CD8-positive, alpha-beta memory T cell (primary cell): ENCODE measurements at regions not wholly inside any gene's neighbourhood (a gene's known extent, or its start where the extent isn't known, plus 50 kb on each side); places are given as distances from the start of the nearest gene placed in this dataset.

Experiments
- CTCF ChIA-PET: fragments of 350-600 bp; sonication (Branson Sonifier 250); formaldehyde crosslinking; loops from one replicate; lab custom pipeline; 2021; ENCODE audit warnings: antibody characterized with exemption; lab: Charles Lee
- POLR2A ChIA-PET: fragments of 350-600 bp; sonication (Branson Sonifier 250); formaldehyde crosslinking; loops from one replicate; lab custom pipeline; 2021; ENCODE audit warnings: antibody characterized with exemption; lab: Charles Lee
- DNase-seq, 5 donors: peaks; one replicate each; pipeline versions ENCODE4 v3.0.0 to v3.0.0-alpha.2; 2020 to 2022; ENCODE audit warnings: mixed read lengths in 1 of 5
- H3K27ac ChIP-seq: one replicate; pipeline ENCODE4 v1.7.0; 2013; ENCODE audit warnings: low read depth, mild to moderate bottlenecking, low read length, moderate library complexity
- H3K27me3 ChIP-seq: 2 replicates; pipeline ENCODE4 v1.7.0; 2013; ENCODE audit warnings: low read length, mild to moderate bottlenecking; ENCODE audit not compliant: insufficient read depth, poor library complexity, severe bottlenecking
- H3K36me3 ChIP-seq: 2 replicates; pipeline ENCODE4 v1.7.0; 2013; ENCODE audit warnings: mild to moderate bottlenecking, low read length, moderate library complexity; ENCODE audit not compliant: insufficient read depth
- H3K4me1 ChIP-seq: 2 replicates; pipeline ENCODE4 v1.7.0; 2013; ENCODE audit warnings: mild to moderate bottlenecking, low read length, moderate library complexity; ENCODE audit not compliant: insufficient read depth
- H3K4me3 ChIP-seq: 2 replicates; pipeline ENCODE4 v1.7.0; 2013; ENCODE audit warnings: mild to moderate bottlenecking, low read length
- H3K9me3 ChIP-seq: 2 replicates; pipeline ENCODE4 v1.7.0; 2013; ENCODE audit warnings: mild to moderate bottlenecking, low read length
- H3K27ac Mint-ChIP-seq, 8 donors: one replicate each; pipeline ENCODE4 v1.8.0; 2020 to 2021; ENCODE audit warnings: mixed read lengths in 8 of 8, mild to moderate bottlenecking in 6 of 8, inconsistent platforms in 3 of 8, moderate library complexity in 3 of 8
- H3K27me3 Mint-ChIP-seq, 2 donors: one replicate each; pipeline ENCODE4 v1.8.0; 2020 to 2021; ENCODE audit warnings: mixed read lengths in 2 of 2, mild to moderate bottlenecking in 1 of 2, moderate library complexity in 1 of 2
- H3K36me3 Mint-ChIP-seq, 3 donors: one replicate each; pipeline ENCODE4 v1.8.0; 2020 to 2021; ENCODE audit warnings: mixed read lengths in 3 of 3, inconsistent platforms in 1 of 3, mild to moderate bottlenecking in 1 of 3
- H3K4me1 Mint-ChIP-seq, 3 donors: one replicate each; pipeline ENCODE4 v1.8.0; 2020 to 2021; ENCODE audit warnings: mixed read lengths in 3 of 3, inconsistent platforms in 1 of 3, mild to moderate bottlenecking in 1 of 3
- H3K4me3 Mint-ChIP-seq, 7 donors: one replicate each; pipeline ENCODE4 v1.8.0; 2020 to 2021; ENCODE audit warnings: mixed read lengths in 7 of 7, mild to moderate bottlenecking in 6 of 7, moderate library complexity in 4 of 7, inconsistent platforms in 2 of 7
- H3K9me3 Mint-ChIP-seq, 5 donors: one replicate each; pipeline ENCODE4 v1.8.0; 2020 to 2022; ENCODE audit warnings: mixed read lengths in 5 of 5, mild to moderate bottlenecking in 3 of 5, moderate library complexity in 2 of 5, inconsistent platforms in 1 of 5

- Histone ChIP-seq H3K4me3 (no peak overlapping the region), H3K27ac (no peak overlapping the region), H3K36me3 (no peaks in the 10 kb centered on the region), H3K4me1 (no peaks in the 10 kb centered on the region), H3K9me3 (no peaks in the 10 kb centered on the region), H3K27me3 (no peaks in the 10 kb centered on the region)
- POLR2A ChIA-PET: no interaction called here
- Mint-ChIP-seq H3K36me3 (no peaks in the 10 kb centered on the region), H3K27ac (no peak overlapping the region), H3K4me3 (no peak overlapping the region), H3K4me1 (no peaks in the 10 kb centered on the region), H3K9me3 (peaks cover 0 to 31% (median 2%) of the 10 kb centered on the region in 5 donors), H3K27me3 (peaks cover 0 to 1% of the 10 kb centered on the region in 2 donors)
- CTCF ChIA-PET: no interaction called here
- no peak for DNase-seq
Measured at GRCh38 chr10:2459713-2460112, 607.6 kb upstream of the PFKP start.

GRCh38 chr10:2456834-2457233 is 610.5 kb upstream of the PFKP start:
- POLR2A ChIA-PET: no interaction called here

GRCh38 chr10:2445370-2445769 is 622.0 kb upstream of the PFKP start:
- Histone ChIP-seq H3K9me3 (no peaks in the 10 kb centered on the region), H3K4me1 (no peaks in the 10 kb centered on the region), H3K36me3 (no peaks in the 10 kb centered on the region), H3K4me3 (no peak overlapping the region), H3K27me3 (no peaks in the 10 kb centered on the region), H3K27ac (no peak overlapping the region)
- Mint-ChIP-seq H3K27ac (no peak overlapping the region), H3K4me1 (no peaks in the 10 kb centered on the region), H3K4me3 (no peak overlapping the region), H3K36me3 (no peaks in the 10 kb centered on the region), H3K27me3 (peaks cover 0 to 5% of the 10 kb centered on the region in 2 donors), H3K9me3 (peaks cover 0 to 18% (median 4%) of the 10 kb centered on the region in 5 donors)
- CTCF ChIA-PET: no interaction called here
- DNase-seq: no peak
- POLR2A ChIA-PET: no interaction called here

More at GRCh38 chr10:2456834-2457233, 610.5 kb upstream of the PFKP start:
- Histone ChIP-seq H3K4me1 (no peaks in the 10 kb centered on the region), H3K4me3 (no peak overlapping the region), H3K9me3 (no peaks in the 10 kb centered on the region), H3K27me3 (no peaks in the 10 kb centered on the region), H3K36me3 (no peaks in the 10 kb centered on the region), H3K27ac (no peak overlapping the region)
- no peaks in the 10 kb centered on the region for H3K36me3 Mint-ChIP-seq
- H3K4me1 Mint-ChIP-seq: no peaks in the 10 kb centered on the region
- H3K27ac Mint-ChIP-seq: no peak overlapping the region
- DNase-seq: no peak
- H3K9me3 Mint-ChIP-seq: peaks cover 0 to 30% (median 2%) of the 10 kb centered on the region in 5 donors
- no peaks in the 10 kb centered on the region for H3K27me3 Mint-ChIP-seq
- no peak overlapping the region for H3K4me3 Mint-ChIP-seq
- CTCF ChIA-PET: no interaction called here

- no peaks in the 10 kb centered on the region for H3K36me3 Mint-ChIP-seq
- Histone ChIP-seq H3K4me1 (no peaks in the 10 kb centered on the region), H3K27me3 (no peaks in the 10 kb centered on the region), H3K36me3 (no peaks in the 10 kb centered on the region), H3K4me3 (no peak overlapping the region), H3K9me3 (no peaks in the 10 kb centered on the region), H3K27ac (no peak overlapping the region)
- ChIA-PET POLR2A (no interaction called here), CTCF (no interaction called here)
- H3K27me3 Mint-ChIP-seq: peaks cover 0 to 3% of the 10 kb centered on the region in 2 donors
- peaks cover 0 to 12% (median 5%) of the 10 kb centered on the region in 5 donors for H3K9me3 Mint-ChIP-seq
- H3K27ac Mint-ChIP-seq: no peak overlapping the region
- DNase-seq: no peak
- no peak overlapping the region for H3K4me3 Mint-ChIP-seq
- H3K4me1 Mint-ChIP-seq: no peaks in the 10 kb centered on the region
Measured at GRCh38 chr10:2439983-2440382, 627.4 kb upstream of the PFKP start.

DNA sequence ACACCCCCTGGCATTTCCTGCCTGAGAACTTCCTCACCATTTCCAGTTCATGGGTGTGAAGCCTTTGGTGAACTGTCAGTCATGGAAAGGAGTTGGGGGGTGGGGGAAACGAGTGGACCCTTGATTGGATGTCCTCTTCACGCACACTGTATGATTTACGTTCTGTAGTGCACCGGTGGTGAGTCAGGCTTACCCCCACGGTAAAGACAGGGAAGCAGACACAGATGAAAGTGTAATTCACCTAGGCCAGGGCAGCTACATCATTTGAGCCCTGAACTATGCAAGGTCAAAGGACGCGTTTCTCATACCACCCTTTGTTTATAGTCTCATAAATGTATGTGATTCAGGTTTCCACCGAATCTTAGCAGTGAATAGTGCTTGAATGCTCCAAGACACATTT is 628.3 kb upstream of the PFKP start:
- no peaks in the 10 kb centered on the region for H3K27me3 ChIP-seq
- no peaks in the 10 kb centered on the region for H3K9me3 ChIP-seq
- H3K27me3 Mint-ChIP-seq: peaks cover 0 to 5% of the 10 kb centered on the region in 2 donors
- no peaks in the 10 kb centered on the region for H3K4me1 Mint-ChIP-seq
- POLR2A ChIA-PET: no interaction called here
- DNase-seq: no peak
- no peaks in the 10 kb centered on the region for H3K36me3 ChIP-seq
- no peaks in the 10 kb centered on the region for H3K4me1 ChIP-seq
- H3K4me3 ChIP-seq: no peak overlapping the region
- H3K4me3 Mint-ChIP-seq: no peak overlapping the region
- H3K9me3 Mint-ChIP-seq: peaks cover 0 to 17% (median 12%) of the 10 kb centered on the region in 5 donors
- no peak overlapping the region for H3K27ac Mint-ChIP-seq
- H3K27ac ChIP-seq: no peak overlapping the region
- CTCF ChIA-PET: no interaction called here
- no peaks in the 10 kb centered on the region for H3K36me3 Mint-ChIP-seq

DNA sequence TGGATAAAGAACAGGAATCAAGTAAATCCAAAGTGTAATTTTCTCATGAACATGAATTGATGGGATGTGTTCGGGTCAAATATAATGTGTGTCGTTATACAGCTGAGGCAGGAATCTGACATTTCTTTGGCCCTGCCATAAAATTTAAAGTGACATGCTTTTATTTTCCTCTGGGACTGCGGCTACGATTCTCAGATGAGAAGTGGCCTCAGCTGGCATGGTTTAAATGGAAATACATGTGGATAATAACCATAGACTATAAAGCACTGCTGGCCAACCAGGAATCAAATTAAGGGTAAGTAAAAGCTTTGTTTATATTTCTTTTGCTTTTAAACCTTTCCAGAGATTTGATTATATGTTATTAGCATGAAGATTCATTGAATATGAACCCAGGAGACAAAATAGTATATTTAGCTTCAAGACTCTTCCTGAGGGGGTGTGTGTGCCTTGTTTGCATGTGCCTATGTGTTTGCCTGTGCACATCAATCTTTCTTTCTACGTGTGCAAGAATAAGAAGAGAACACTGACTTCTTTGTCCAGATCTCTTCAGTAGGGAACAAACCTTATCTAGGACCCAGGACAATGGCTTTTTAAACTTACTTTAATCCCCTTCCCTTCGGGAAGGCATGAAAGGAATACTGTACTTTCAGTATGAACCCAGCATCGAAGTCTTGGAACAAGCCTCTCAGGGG is 629.0 kb upstream of the PFKP start:
- Mint-ChIP-seq H3K9me3 (peaks cover 0 to 17% (median 12%) of the 10 kb centered on the region in 5 donors), H3K27me3 (peaks cover 0 to 5% of the 10 kb centered on the region in 2 donors), H3K36me3 (no peaks in the 10 kb centered on the region), H3K27ac (no peak overlapping the region), H3K4me1 (no peaks in the 10 kb centered on the region), H3K4me3 (no peak overlapping the region)
- H3K9me3 ChIP-seq: no peaks in the 10 kb centered on the region
- no peaks in the 10 kb centered on the region for H3K4me1 ChIP-seq
- no peak overlapping the region for H3K27ac ChIP-seq
- H3K4me3 ChIP-seq: no peak overlapping the region
- no peaks in the 10 kb centered on the region for H3K27me3 ChIP-seq
- no peak for DNase-seq
- ChIA-PET CTCF (no interaction called here), POLR2A (no interaction called here)
- H3K36me3 ChIP-seq: no peaks in the 10 kb centered on the region

DNA sequence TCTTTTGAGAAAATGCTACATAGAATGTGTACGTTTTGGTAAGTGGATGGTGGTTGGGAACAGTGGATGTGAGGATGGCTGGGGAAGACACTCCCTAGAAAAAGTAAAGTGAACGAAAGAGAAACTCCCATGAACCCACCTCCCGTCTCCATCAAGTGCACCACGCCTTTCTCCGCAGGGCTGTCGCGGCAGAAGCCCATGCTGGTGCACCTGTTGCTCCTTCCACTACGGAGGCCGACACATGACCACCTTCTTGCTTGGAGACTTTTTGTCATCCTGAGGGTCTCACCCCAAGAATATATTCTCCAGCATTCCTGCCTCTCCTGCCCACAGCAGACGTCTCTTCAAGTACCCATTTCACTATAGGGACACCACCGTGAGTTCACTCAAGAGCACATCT is 630.4 kb upstream of the PFKP start:
- Histone ChIP-seq H3K27ac (no peak overlapping the region), H3K9me3 (no peaks in the 10 kb centered on the region), H3K4me1 (no peaks in the 10 kb centered on the region), H3K27me3 (no peaks in the 10 kb centered on the region), H3K36me3 (no peaks in the 10 kb centered on the region), H3K4me3 (no peak overlapping the region)
- DNase-seq: no peak
- CTCF ChIA-PET: no interaction called here
- H3K36me3 Mint-ChIP-seq: no peaks in the 10 kb centered on the region
- POLR2A ChIA-PET: no interaction called here
- H3K4me1 Mint-ChIP-seq: no peaks in the 10 kb centered on the region
- peaks cover 0 to 17% (median 7%) of the 10 kb centered on the region in 5 donors for H3K9me3 Mint-ChIP-seq
- no peak overlapping the region for H3K4me3 Mint-ChIP-seq
- H3K27ac Mint-ChIP-seq: no peak overlapping the region
- H3K27me3 Mint-ChIP-seq: peaks cover 0 to 5% of the 10 kb centered on the region in 2 donors

- H3K4me3 Mint-ChIP-seq: no peak overlapping the region
- peaks cover 0 to 2% of the 10 kb centered on the region in 2 donors for H3K27me3 Mint-ChIP-seq
- H3K27me3 ChIP-seq: no peaks in the 10 kb centered on the region
- H3K27ac Mint-ChIP-seq: no peak overlapping the region
- no peak overlapping the region for H3K27ac ChIP-seq
- no peaks in the 10 kb centered on the region for H3K36me3 ChIP-seq
- no peaks in the 10 kb centered on the region for H3K9me3 ChIP-seq
- CTCF ChIA-PET: no interaction called here
- peaks cover 0 to 11% (median 0%) of the 10 kb centered on the region in 5 donors for H3K9me3 Mint-ChIP-seq
- H3K36me3 Mint-ChIP-seq: no peaks in the 10 kb centered on the region
- no peaks in the 10 kb centered on the region for H3K4me1 Mint-ChIP-seq
- H3K4me1 ChIP-seq: no peaks in the 10 kb centered on the region
- DNase-seq: no peak
- no peak overlapping the region for H3K4me3 ChIP-seq
- POLR2A ChIA-PET: no interaction called here
Measured at GRCh38 chr10:2431961-2432360, 635.4 kb upstream of the PFKP start.
